A549 (cell line): ENCODE measurements at regions not wholly inside any gene's neighbourhood (a gene's known extent, or its start where the extent isn't known, plus 50 kb on each side); places are given as distances from the start of the nearest gene placed in this dataset.

ENCODE experiments used
- ATAC-seq, 2 experiments: fragments of 200-7000 bp in 1 of 2; fragments of >200 bp in 1 of 2; cut with Nextera tagmentation in 1 of 2; cut with Tn5 transposase in 1 of 2; 3 replicates each; pipeline versions ENCODE4 v1.8.0 to v1.9.1; 2018 to 2020; ENCODE audit warnings: mild to moderate bottlenecking in 1 of 2, moderate library complexity in 1 of 2
- CTCF ChIA-PET: fragments of 300-600 bp; sonication (Branson Sonifier 250); formaldehyde crosslinking; extraction: SDS; loops from one replicate; lab custom pipeline; 2021; ENCODE audit warnings: antibody characterized with exemption, inconsistent platforms; lab: Yijun Ruan, JAX
- POLR2A ChIA-PET: fragments of 350-600 bp; formaldehyde crosslinking; extraction: SDS; loops from one replicate; lab custom pipeline; 2021; ENCODE audit warnings: antibody characterized with exemption, inconsistent platforms; lab: Yijun Ruan, JAX
- DNase-seq, 2 experiments: peaks; one replicate each; pipeline versions ENCODE4 v3.0.0 to v3.0.0-alpha.2; 2011 to 2016; ENCODE audit warnings: low read depth in 1 of 2, low spot score in 1 of 2
- FAIRE-seq: peaks from 2 replicates; lab custom pipeline; 2011; peaks lifted over from hg19 to GRCh38; lab: Jason Lieb, UNC
- H3K27ac ChIP-seq, 2 experiments: fragments of >200 bp; sonication (Bioruptor Twin); formaldehyde crosslinking; 3 replicates each; pipeline ENCODE4 v1.5.1; 2016 to 2017
- H3K4me1 ChIP-seq: fragments of >200 bp; sonication (Bioruptor Twin); formaldehyde crosslinking; 3 replicates; pipeline ENCODE4 v1.6.1; 2016
- H3K4me2 ChIP-seq: fragments of >200 bp; sonication (Bioruptor Twin); formaldehyde crosslinking; 3 replicates; pipeline ENCODE4 v1.6.1; 2016
- H3K4me3 ChIP-seq: fragments of >200 bp; sonication (Bioruptor Twin); formaldehyde crosslinking; 3 replicates; pipeline ENCODE4 v1.5.1; 2016
- H3K9me3 ChIP-seq: fragments of >200 bp; sonication (Bioruptor Twin); formaldehyde crosslinking; 3 replicates; pipeline ENCODE4 v1.6.1; 2016
- ATOH8 ChIP-seq: fragments of 250-450 bp; sonication (Bioruptor Pico); IDR thresholded peaks from 2 replicates; pipeline ENCODE4 v1.5.0; 2020; ENCODE audit warnings: low read depth, mild to moderate bottlenecking, moderate library complexity
- BCL3 ChIP-seq: fragments of >200 bp; sonication (Bioruptor Twin); formaldehyde crosslinking; IDR thresholded peaks from 3 replicates; pipeline ENCODE4 v1.6.1; 2016
- CBX2 ChIP-seq: fragments of 200-600 bp; sonication (generic); IDR thresholded peaks from 2 replicates; pipeline ENCODE4 v1.6.1; 2016; ENCODE audit warnings: low read depth, mild to moderate bottlenecking, borderline replicate concordance
- CEBPB ChIP-seq, 2 experiments: fragments of >200 bp in 1 of 2; sonication (Bioruptor Twin) in 1 of 2; formaldehyde crosslinking in 1 of 2; IDR thresholded peaks; 2 replicates each; pipeline ENCODE4 v1.6.1; 2012 to 2016
- CHD2 ChIP-seq: fragments of 150-350 bp; IDR thresholded peaks from 2 replicates; pipeline ENCODE4 v1.6.1; 2014; ENCODE audit warnings: low read length; ENCODE audit not compliant: partially characterized antibody
- E2F6 ChIP-seq: IDR thresholded peaks from 2 replicates; pipeline ENCODE4 v1.6.1; 2012; ENCODE audit warnings: low read depth, borderline replicate concordance
- EP300 ChIP-seq, 2 experiments: fragments of >200 bp; sonication (Bioruptor Twin); formaldehyde crosslinking; IDR thresholded peaks; 2 replicates in 1 of 2; 3 replicates in 1 of 2; pipeline ENCODE4 v1.6.1; 2016 to 2017
- GATA3 ChIP-seq: IDR thresholded peaks from 2 replicates; pipeline ENCODE4 v1.6.1; 2012; ENCODE audit warnings: borderline replicate concordance
- HOXA7 ChIP-seq: fragments of 250-450 bp; sonication (Bioruptor Pico); IDR thresholded peaks from 2 replicates; pipeline ENCODE4 v1.5.0; 2020; ENCODE audit warnings: mild to moderate bottlenecking, moderate library complexity
- HOXB13 ChIP-seq: fragments of 250-450 bp; sonication (Bioruptor Pico); IDR thresholded peaks from 2 replicates; pipeline ENCODE4 v1.5.0; 2020; ENCODE audit warnings: low read depth, mild to moderate bottlenecking, moderate library complexity
- HOXB5 ChIP-seq: fragments of 250-450 bp; sonication (Bioruptor Pico); IDR thresholded peaks from 2 replicates; pipeline ENCODE4 v1.5.0; 2020; ENCODE audit warnings: mild to moderate bottlenecking, moderate library complexity
- JUNB ChIP-seq: fragments of >200 bp; sonication (Bioruptor Twin); formaldehyde crosslinking; IDR thresholded peaks from 2 replicates; pipeline ENCODE4 v1.6.1; 2016
- MAX ChIP-seq: IDR thresholded peaks from 2 replicates; pipeline ENCODE4 v1.6.1; 2012
- MAZ ChIP-seq: fragments of 150-350 bp; IDR thresholded peaks from 2 replicates; pipeline ENCODE4 v1.6.1; 2014; ENCODE audit warnings: antibody characterized with exemption, low read depth, low read length, borderline replicate concordance
- NFE2L2 ChIP-seq: fragments of 150-350 bp; conservative IDR thresholded peaks from 2 replicates; pipeline ENCODE4 v1.6.1; 2014; ENCODE audit warnings: low read length
- RAD21 ChIP-seq, 2 experiments: fragments of >200 bp in 1 of 2; sonication (Bioruptor Twin) in 1 of 2; formaldehyde crosslinking in 1 of 2; IDR thresholded peaks in 1 of 2; conservative IDR thresholded peaks in 1 of 2; 2 replicates in 1 of 2; 3 replicates in 1 of 2; pipeline ENCODE4 v1.6.1; 2012 to 2018; ENCODE audit warnings: inconsistent platforms in 1 of 2
- RCOR1 ChIP-seq: fragments of 150-350 bp; IDR thresholded peaks from 2 replicates; pipeline ENCODE4 v1.6.1; 2014; ENCODE audit warnings: antibody characterized with exemption, low read length, low read depth
- RFX5 ChIP-seq: fragments of 450-650 bp; IDR thresholded peaks from 2 replicates; pipeline ENCODE4 v1.7.1; 2014; ENCODE audit warnings: antibody characterized with exemption, mild to moderate bottlenecking, moderate library complexity
- RNF2 ChIP-seq: fragments of 200-600 bp; sonication (generic); IDR thresholded peaks from 2 replicates; pipeline ENCODE4 v1.6.1; 2016; ENCODE audit warnings: low read depth, mild to moderate bottlenecking, antibody characterized with exemption, moderate library complexity, borderline replicate concordance
- SMC3 ChIP-seq: fragments of >200 bp; sonication (Bioruptor Twin); formaldehyde crosslinking; IDR thresholded peaks from 3 replicates; pipeline ENCODE4 v1.6.1; 2018; ENCODE audit warnings: inconsistent platforms
- USF2 ChIP-seq: fragments of 450-650 bp; IDR thresholded peaks from 2 replicates; pipeline ENCODE4 v1.6.1; 2014; ENCODE audit warnings: antibody characterized with exemption
- ZC3H11A ChIP-seq: fragments of 450-650 bp; IDR thresholded peaks from 2 replicates; pipeline ENCODE4 v1.6.1; 2014; ENCODE audit warnings: antibody characterized with exemption, mild to moderate bottlenecking
- ZFP36 ChIP-seq: fragments of 450-650 bp; IDR thresholded peaks from 2 replicates; pipeline ENCODE4 v1.6.1; 2014; ENCODE audit warnings: borderline replicate concordance; ENCODE audit not compliant: partially characterized antibody
- ZNF302 ChIP-seq: fragments of 250-450 bp; sonication (Bioruptor Pico); IDR thresholded peaks from 2 replicates; pipeline ENCODE4 v1.9.0; 2021; ENCODE audit warnings: inconsistent platforms, mild to moderate bottlenecking, moderate library complexity
- WGBS: methylation state at CpG from one replicate; pipeline ENCODE4 v1.1.6; 2017; ENCODE audit errors: missing lambda C conversion rate; 5-methylcytosine and 5-hydroxymethylcytosine counted together

- TF ChIP-seq GATA3, result no peak
Observed at GRCh38 chr5:57705769-57706168, 223.2 kb upstream of the ACTBL2 start (continued).

- no peak for ATAC-seq
- peak; percentile 18 for FAIRE-seq
- Histone ChIP-seq H3K4me3 (no peak overlapping the region), H3K9me3 (no peaks in the 10 kb centered on the region), H3K4me1 (peaks cover 6% of the 10 kb centered on the region; the same call in 2 of the 3 replicates), H3K4me2 (no peak overlapping the region), H3K27ac (no peak overlapping the region)
- no peak for TF ChIP-seq E2F6
- TF ChIP-seq MAX, result no peak
- no peak for TF ChIP-seq NFE2L2
- TF ChIP-seq GATA3, result no peak
- TF ChIP-seq BCL3, result no peak
- TF ChIP-seq ZNF302 (CRISPR knock-in tag), result no peak
- TF ChIP-seq HOXA7 (CRISPR knock-in tag), result no peak
- TF ChIP-seq RAD21 (conservative IDR thresholded peaks at IDR 0.05 in 1 of 2, IDR thresholded peaks at IDR 0.05 in 1 of 2), result no peak
- no peak for TF ChIP-seq EP300 (IDR thresholded peaks at IDR 0.05)
- no peak for TF ChIP-seq HOXB13 (CRISPR knock-in tag)
- POLR2A ChIA-PET, result no interaction called here
- no peak for DNase-seq
- WGBS, result 89% methylated on average over 1 of the region's 1 CpG
- CTCF ChIA-PET, result no interaction called here
Observed at GRCh38 chr5:57703721-57704120, 221.1 kb upstream of the ACTBL2 start.

GRCh38 chr5:57700484-57700883 lies 217.9 kb upstream of the ACTBL2 start:
- WGBS, result 92% methylated on average over 2 of the region's 2 CpGs
- no peak for DNase-seq
- Histone ChIP-seq H3K4me1 (peaks cover 19% of the 10 kb centered on the region), H3K4me2 (no peak overlapping the region), H3K27ac (no peak overlapping the region), H3K4me3 (no peak overlapping the region), H3K9me3 (no peaks in the 10 kb centered on the region)
- CTCF ChIA-PET, result no interaction called here
- POLR2A ChIA-PET, result no interaction called here
- no peak for ATAC-seq
- no peak for FAIRE-seq
- TF ChIP-seq CHD2 (no peak), CEBPB (IDR thresholded peaks at IDR 0.05) (no peak), JUNB (no peak), RFX5 (no peak), HOXB5 (no peak), ATOH8 (no peak), USF2 (no peak), MAZ (no peak), ZFP36 (no peak), E2F6 (no peak), SMC3 (no peak), RNF2 (no peak), RCOR1 (no peak), BCL3 (no peak), ZC3H11A (no peak), CBX2 (no peak)
